ENCODE measurements at regions not wholly inside any gene's neighbourhood (a gene's known extent, or its start where the extent isn't known, plus 50 kb on each side); places are given as distances from the start of the nearest gene placed in this dataset.

DNA sequence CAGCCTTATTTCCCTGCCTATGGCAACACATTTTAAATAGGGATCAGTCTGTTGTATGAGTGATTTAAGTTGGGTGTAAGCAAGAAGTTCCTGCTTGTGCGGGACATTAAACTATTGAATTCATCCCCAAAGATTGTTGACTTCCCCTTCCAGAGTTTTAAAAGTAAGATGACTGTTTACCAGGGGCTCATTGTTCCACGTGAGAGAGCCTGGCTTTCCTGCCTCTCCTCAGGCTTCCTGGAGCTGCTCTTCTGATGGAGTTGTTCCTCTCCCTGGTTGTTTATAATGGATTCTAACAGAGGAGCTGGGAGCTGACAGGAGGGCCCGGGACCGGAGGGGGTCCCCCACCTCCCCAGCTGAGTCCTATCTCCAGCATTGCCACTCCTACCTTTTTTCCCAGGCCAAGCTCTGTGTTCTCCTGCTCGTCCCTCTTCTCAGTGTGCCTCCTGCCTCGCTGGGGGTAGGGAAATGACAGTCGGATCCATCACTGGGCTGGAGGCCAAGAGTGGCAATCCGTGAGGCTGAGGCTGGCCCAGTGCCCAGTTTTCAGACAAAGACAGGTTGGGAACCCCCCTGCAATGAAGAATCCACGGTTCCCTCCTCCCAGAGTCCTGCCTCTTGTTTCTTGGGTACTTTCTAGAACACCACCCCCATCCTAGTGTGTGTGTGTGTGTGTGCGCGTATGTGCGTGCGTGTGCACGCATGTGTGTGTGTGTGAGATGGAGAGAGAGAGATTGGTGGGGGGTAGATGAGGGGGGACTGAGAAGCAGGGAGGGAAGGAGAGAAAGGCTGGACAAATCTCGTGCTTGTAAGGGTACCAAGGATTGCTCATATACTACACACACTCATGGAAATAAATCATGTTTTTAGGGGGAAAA, 123.7 kb upstream of the NFIB start:
- TF ChIP-seq, protein P1, sequence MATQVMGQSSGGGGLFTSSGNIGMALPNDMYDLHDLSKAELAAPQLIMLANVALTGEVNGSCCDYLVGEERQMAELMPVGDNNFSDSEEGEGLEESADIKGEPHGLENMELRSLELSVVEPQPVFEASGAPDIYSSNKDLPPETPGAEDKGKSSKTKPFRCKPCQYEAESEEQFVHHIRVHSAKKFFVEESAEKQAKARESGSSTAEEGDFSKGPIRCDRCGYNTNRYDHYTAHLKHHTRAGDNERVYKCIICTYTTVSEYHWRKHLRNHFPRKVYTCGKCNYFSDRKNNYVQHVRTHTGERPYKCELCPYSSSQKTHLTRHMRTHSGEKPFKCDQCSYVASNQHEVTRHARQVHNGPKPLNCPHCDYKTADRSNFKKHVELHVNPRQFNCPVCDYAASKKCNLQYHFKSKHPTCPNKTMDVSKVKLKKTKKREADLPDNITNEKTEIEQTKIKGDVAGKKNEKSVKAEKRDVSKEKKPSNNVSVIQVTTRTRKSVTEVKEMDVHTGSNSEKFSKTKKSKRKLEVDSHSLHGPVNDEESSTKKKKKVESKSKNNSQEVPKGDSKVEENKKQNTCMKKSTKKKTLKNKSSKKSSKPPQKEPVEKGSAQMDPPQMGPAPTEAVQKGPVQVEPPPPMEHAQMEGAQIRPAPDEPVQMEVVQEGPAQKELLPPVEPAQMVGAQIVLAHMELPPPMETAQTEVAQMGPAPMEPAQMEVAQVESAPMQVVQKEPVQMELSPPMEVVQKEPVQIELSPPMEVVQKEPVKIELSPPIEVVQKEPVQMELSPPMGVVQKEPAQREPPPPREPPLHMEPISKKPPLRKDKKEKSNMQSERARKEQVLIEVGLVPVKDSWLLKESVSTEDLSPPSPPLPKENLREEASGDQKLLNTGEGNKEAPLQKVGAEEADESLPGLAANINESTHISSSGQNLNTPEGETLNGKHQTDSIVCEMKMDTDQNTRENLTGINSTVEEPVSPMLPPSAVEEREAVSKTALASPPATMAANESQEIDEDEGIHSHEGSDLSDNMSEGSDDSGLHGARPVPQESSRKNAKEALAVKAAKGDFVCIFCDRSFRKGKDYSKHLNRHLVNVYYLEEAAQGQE (IDR thresholded peaks at IDR 0.05; ENCODE audit: insufficient read depth in 1 of 2, low read depth in 2 of 2, low read length in 2 of 2): no peak
- TF ChIP-seq FOXP2 (optimal IDR thresholded peaks at IDR 0.05; ENCODE audit: borderline replicate concordance, extremely low read depth, extremely low read length, insufficient read depth): no peak
- TF ChIP-seq TAF1 (IDR thresholded peaks at IDR 0.05; ENCODE audit: borderline replicate concordance, insufficient read depth, low read length): no peak
- no peak for TF ChIP-seq SIN3A (IDR thresholded peaks at IDR 0.05; ENCODE audit: borderline replicate concordance, insufficient read depth, low read length)
- TF ChIP-seq POLR2AphosphoS5 (IDR thresholded peaks at IDR 0.05; ENCODE audit: low read depth, low read length): no peak

DNA sequence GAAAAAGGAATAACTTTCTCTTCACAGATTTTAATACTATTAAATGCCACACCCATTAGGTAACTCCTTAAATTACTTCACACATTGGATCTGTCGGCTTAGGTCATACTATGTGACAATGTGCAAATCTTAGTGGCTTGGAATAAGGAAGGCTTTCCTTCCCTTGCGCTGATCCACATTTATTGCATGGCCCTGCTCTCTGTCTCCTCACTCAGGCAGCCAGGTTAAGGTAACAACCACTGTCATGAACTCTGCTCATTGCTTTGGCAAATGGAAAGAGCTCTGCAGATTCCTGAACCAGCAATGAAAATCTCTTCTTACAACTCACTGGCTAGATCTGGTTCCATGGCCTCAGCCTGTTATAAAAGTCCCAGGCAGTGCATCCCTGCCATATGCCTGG, 121.9 kb upstream of the NFIB start:
- no peak for TF ChIP-seq TAF1 (IDR thresholded peaks at IDR 0.05; ENCODE audit: borderline replicate concordance, insufficient read depth, low read length)

DNA sequence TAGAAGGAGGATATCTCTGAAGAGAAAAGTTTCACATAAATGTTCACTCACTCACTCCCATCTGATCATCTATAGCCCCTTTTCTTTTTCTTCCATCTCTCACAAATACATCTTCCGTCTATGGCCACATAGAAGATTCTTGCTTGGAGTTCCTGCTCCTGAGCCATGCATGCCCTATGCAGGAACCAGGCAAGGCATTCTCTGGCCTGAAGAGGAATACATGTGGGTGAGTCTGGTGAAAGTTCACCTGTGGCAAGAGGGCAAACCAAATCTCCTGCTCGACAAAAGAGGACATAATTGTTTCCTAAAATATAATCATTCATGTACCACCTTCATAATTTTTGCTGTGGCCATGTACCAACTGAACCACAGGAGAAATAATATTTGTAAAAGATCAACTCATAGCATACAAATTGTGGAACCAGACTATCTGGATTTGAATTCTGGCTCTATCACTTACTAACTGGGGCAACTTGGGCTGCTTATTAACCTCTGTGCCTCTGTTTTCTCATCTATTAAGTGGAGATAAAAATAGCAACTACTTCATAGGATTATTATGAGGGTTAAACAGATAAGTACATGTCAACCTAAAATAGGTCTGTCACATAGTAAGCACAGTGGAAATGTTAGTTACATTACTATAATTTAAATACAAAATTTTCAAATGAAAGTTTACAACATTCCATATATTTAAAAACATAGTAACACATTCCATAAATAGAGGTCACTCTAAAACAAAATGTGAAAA, 121.2 kb upstream of the NFIB start:
- TF ChIP-seq, protein P1 (IDR thresholded peaks at IDR 0.05; ENCODE audit: insufficient read depth in 1 of 2, low read depth in 2 of 2, low read length in 2 of 2): no peak
- no peak for TF ChIP-seq FOXP2 (optimal IDR thresholded peaks at IDR 0.05; ENCODE audit: borderline replicate concordance, extremely low read depth, extremely low read length, insufficient read depth)
- no peak for TF ChIP-seq TAF1 (IDR thresholded peaks at IDR 0.05; ENCODE audit: borderline replicate concordance, insufficient read depth, low read length)
- TF ChIP-seq SIN3A (IDR thresholded peaks at IDR 0.05; ENCODE audit: borderline replicate concordance, insufficient read depth, low read length): no peak
- no peak for TF ChIP-seq POLR2AphosphoS5 (IDR thresholded peaks at IDR 0.05; ENCODE audit: low read depth, low read length)

DNA sequence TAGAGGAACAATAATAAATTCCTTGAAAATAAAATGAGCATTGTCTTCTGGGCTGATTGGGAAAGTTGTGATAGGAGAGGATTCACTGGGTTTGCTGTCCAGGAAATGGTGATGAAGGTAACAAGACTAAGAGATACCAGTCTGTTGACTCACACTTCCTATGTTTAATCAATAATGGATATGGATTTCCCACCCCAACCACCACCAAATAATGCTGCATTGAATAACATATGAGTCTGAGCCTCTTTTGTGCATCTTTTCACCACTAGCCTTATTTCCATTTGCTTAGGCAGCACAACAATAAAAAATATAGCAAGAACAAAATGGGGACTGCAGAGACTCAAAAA, 120.2 kb upstream of the NFIB start:
- TF ChIP-seq, protein P1 (IDR thresholded peaks at IDR 0.05; ENCODE audit: insufficient read depth in 1 of 2, low read depth in 2 of 2, low read length in 2 of 2): no peak
- TF ChIP-seq TAF1 (IDR thresholded peaks at IDR 0.05; ENCODE audit: borderline replicate concordance, insufficient read depth, low read length) (no peak), SIN3A (IDR thresholded peaks at IDR 0.05; ENCODE audit: borderline replicate concordance, insufficient read depth, low read length) (no peak), FOXP2 (optimal IDR thresholded peaks at IDR 0.05; ENCODE audit: borderline replicate concordance, extremely low read depth, extremely low read length, insufficient read depth) (no peak), POLR2AphosphoS5 (IDR thresholded peaks at IDR 0.05; ENCODE audit: low read depth, low read length) (no peak)

DNA sequence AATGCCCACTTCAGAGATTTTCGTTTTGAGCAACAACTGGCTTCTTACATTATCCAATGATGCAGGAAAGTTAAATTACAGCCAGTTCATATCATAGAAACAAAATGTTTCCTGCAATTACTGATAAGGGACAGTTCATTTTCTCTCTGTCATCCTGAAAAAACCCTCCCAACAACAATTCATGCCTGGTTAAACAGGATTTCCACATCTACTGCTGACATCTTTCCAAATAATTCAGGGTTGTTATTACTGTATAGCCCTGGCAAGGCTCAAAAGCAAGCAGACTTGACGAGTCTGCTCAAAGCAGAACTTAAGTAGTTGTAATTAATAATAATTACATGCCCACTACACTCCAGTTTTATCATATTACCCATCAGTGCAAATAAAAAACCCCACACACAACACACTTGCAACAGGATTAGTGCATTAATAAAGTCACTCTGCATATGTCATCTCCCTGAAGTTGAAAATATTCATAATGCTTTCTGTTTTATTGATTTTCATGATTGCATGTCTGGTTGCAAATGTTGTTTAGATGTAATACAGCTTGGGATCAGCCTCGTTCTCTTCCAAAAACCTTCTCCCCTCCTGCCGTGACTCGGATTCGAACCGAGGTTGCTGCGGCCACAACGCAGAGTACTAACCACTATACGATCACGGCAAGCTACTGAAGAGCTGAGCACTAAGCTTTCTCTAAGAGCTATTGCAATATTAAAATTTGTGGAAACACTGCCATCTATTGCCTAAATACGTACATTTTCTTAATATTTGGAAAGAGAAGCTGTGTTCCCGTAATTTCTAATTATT, 119.6 kb upstream of the NFIB start:
- TF ChIP-seq, protein P1 (IDR thresholded peaks at IDR 0.05; ENCODE audit: insufficient read depth in 1 of 2, low read depth in 2 of 2, low read length in 2 of 2): no peak
- TF ChIP-seq SIN3A (IDR thresholded peaks at IDR 0.05; ENCODE audit: borderline replicate concordance, insufficient read depth, low read length): no peak
